Nucleus accumbens (tissue), 56 donors: ENCODE measurements at regions not wholly inside any gene's neighbourhood (a gene's known extent, or its start where the extent isn't known, plus 50 kb on each side); places are given as distances from the start of the nearest gene placed in this dataset.
A peak's percentile ranks its signal among the peaks of the same experiment; 100 is the strongest.
"Not testable (repeated sequence)": the region's sequence is repeated elsewhere in the genome, so short reads cannot be mapped to it uniquely, and the experiment has no call there.

Experiments used
- DNase-seq, 56 donors: peaks; one replicate each; lab custom pipeline; 2025; lab: John Stamatoyannopoulos, UW

DNA sequence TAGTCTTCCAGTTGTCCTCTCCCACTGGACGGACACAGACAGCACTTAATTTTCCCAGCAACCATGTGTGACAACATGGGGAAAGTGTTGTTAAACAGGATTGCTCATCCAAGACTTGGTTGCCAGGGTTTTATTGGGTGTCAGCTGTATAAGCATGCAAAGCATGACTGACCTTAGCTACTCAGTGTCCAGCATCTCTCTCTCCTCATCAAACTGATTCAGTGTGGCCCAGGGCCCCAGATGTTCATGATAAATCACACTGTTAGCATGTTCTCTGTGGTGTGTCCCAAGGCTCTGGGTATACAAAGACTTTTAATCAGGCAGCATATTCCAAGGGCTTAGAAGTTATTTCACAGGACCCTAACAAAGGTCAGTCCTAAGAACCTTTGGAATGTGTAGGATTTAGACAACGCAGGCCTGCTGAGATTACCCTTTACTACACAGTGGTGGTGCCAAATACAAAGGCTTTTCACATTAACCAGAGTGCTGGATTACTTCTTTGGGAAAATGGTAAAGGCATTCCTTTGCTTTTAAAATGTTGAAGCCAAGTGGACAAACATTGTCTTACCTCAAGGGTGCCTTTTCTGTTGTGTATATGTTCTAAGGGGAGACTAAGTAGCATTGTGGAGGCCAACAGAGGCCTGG is 213.3 kb downstream of the GLUD2 start:
- no peak for DNase-seq

DNA sequence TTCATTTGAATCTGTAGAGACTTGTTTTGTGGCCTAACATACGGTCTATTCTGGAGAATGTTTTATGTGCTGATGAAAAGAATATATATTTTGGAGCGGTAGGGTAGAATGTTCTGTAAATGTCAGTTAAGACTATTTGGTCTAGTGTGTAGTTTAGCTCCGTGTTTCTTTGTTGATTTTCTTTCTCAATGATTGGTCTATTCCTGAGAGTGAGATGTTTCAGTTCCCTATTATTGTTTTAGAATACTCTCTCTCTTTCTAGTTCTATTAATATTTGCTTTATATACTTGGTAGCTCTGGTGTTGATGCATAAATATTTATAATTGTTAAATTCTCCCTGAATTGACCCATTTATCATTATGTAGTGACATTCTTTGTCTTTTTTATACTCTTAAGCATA is 236.5 kb downstream of the GLUD2 start:
- no peak for DNase-seq

DNA sequence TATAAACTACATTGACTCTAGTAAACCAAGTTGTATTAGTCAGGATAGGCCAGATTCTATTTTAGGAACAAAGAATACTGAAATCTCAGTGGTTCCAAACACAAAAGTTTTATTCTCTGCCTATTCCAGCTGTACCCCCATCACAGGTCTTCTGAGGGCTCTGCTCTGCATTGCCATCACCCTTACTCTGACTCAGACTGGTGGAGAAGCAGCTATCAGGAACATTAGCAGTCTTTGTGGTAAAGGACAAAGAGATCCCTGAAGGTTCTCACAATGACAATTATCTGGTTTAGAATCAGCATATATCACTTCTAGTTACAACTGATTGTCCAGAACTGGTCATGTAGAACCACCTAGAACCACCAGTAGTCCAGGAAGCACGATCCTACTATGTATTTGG is 251.1 kb downstream of the GLUD2 start:
- DNase-seq = no peak

DNA sequence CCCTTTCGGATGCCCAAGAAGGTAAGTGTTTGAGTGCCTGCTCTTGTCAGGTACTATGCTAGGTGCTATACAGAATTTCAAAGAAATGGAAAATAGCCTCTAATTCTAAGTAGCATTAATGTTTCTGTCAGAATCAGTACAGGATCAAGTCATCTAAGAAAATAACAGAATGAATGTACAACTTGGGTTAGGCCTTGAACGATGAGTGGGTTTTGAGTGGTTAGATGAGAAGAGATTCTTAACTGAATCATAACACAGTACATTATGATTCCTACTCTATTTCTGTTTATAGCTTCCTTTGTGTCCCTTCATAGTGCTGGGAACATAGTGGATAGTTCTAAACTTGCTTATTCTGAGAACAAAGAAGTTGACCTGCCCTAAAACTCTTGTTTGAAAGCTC is 253.9 kb downstream of the GLUD2 start:
- DNase-seq = no peak

DNA sequence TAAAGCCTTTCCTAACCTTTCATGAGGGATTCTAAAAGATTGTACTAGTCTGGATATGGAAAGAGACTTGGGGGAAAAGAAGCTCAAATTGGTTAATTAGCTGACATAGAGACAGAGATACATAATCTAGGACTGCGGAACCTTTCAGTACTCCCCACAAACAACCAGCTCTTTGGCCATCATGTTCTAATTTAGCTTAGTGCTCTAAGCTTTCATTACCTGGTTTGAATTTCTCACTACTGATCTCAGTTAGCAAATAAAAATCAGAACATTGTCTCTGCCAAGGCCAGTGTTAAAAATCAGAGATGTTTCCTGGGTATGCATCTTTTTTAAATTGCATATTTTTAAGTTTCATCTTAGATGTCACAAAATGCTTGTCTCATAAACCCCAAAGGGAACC is 254.4 kb downstream of the GLUD2 start:
- DNase-seq = no peak

DNA sequence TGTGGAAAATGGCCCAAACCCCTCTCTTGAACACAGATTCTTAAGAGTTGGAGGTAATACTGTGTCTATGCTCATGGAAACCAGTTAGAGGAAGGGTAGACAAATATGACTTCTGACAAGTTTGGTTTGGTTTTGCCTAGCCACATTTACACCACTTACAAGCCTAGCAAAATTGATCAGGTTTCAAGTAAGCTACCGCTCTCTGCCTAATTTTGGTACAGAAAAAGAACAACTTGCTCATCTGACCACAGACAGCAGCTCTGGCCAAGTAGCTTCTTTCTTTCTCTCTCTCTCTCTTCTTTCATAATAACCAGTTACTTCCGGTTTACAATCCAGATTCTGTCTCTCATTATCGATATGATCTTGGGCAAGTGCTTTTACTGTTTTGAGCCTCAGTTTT is 260.0 kb downstream of the GLUD2 start:
- DNase-seq = no peak

DNA sequence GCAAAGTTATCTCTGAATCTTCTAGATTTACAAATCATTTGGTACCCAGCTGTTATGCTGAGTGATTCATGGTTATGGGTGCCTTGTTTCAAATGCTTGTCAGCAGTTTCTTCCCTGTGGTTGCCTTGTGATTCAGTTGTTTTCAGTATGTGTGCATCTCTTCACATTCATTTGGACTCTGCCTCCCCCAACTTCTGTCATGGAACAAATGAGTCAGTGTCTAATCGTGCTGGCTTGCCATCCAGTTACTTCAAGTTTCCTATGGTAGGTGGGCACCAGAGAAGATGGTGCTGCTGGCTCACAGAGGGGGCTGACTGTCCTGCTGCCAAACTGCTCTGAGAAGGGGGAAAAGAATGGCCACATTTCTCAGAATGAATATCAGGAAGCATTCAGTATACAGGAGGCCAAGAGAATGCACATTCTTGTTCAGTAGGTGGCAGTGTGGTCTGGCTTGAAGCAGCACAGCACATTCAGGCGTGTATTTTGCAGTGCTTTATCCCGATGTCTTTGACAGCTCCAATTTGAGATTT is 260.9 kb downstream of the GLUD2 start:
- peak in 38 of 56 donors; percentile 0 to 56 (median 10) for DNase-seq

DNA sequence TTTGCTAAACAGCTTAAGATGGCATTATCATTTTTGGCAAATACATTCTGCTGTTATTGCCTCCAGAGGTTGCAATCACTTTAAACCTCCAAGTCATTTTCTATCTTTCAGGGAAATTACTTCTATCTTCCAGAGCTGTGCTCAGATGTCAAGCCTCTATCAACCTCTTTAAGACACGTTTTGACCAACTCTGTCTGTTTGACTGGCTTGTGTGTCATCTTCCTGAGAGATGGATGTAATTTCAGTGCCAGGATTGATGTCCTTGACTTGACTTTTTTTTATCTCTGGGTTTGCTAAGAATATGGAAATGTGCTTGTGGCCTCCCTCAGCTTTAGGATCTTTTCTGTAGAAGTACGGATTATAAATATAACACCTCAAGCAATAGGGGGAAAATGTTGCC is 263.4 kb downstream of the GLUD2 start:
- DNase-seq = no peak

DNA sequence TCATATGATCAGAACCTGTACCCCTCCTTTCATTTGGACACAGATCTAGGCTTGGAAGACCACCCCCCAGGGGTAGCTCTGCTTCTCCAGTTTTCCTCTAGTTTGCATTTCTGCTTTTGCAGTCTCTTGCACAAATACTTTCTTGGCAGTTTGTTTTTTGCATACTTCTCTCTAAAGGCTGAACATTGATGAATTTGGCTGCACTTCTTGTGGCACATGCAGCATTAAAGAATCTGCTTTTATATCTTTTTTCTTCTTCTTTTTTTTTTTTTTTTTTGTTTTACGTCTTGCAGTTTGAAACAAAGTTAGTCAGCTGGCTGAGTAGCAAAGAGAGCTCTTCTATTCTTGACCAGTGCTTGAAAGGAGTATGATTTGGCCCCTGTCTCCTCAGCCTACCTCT is 273.0 kb downstream of the GLUD2 start:
- no peak for DNase-seq

DNA sequence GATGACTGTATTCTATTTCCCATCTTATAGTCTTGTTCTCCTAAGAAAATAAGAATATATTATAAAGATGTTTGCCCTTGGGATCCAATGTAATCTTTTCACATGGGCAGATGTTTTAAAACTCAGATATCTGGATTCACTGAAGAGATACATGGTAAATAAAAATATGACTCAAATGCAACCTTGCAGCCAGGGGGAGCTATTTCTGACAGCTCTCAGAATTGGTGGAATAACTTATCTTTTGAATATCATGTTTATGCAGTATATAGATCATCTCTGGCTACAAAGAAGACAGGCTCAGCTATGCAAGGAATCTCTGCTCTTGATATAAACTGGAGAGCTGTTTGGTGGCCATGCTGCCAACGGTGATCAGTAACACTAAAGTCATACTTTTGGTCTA is 274.7 kb downstream of the GLUD2 start:
- no peak for DNase-seq

DNA sequence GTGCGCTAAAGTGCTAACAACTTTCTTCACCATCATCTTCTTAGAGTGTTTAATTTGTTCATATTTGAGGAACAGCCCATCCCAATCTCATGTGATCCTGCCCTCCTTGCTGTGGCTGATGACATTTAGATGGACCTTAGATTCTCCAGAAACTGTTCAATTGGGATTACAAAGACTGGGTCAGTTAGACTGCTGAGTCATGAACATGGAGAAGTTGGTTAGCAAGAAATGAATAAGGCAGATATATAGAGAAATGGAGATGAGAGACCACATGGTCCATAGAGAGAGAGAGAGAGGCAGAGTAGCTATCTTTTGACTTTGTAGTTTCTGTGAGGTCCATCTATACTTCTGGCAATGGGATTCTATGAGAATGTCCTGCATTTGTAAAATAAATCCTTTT is 275.9 kb downstream of the GLUD2 start:
- no peak for DNase-seq

DNA sequence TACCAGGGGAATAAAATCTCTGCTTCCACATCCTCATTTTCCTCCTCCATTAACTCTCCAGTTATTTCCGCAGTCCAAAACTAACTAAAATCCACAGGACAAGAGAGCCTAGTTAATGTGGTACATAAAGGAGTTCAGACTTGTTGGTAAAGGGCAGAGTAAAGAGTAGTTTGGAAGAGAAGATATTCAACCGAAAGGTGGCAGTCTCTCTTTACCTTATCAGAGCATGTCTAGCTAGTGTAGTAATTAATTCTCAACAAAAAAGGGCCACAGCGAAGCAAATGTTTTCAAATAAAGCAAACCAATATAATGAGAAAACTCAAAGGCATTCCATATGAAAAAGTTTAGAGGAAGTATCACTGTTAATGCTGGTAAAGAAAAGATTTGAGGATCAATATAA is 286.5 kb downstream of the GLUD2 start:
- DNase-seq = no peak

DNA sequence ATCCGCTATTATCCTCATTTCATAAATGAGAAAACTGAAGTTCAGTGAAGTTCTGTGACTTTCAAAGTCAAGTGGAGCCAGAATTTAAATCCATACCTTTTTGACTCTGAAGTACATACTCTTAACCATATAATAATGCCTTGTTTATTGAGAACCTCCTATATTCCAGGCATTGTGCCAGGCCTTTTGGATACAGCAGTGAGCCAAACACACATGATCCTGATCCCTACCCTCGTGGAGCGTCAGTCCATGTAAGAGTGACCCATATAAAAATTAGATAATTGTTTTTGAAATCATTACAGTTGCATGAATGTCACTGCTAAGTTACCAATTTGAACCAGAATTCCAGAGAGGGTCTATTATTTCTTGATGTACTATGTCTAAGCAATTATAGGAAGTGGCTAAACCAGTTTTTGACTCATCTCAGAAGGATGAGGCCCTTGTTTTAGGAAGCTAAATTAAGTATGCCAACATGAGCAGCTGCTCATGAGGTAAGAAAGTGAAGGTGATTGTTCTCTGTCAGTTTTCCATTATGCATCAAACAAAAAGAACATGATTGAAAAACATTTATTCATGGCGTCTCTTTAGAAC is 289.5 kb downstream of the GLUD2 start:
- no peak for DNase-seq

DNA sequence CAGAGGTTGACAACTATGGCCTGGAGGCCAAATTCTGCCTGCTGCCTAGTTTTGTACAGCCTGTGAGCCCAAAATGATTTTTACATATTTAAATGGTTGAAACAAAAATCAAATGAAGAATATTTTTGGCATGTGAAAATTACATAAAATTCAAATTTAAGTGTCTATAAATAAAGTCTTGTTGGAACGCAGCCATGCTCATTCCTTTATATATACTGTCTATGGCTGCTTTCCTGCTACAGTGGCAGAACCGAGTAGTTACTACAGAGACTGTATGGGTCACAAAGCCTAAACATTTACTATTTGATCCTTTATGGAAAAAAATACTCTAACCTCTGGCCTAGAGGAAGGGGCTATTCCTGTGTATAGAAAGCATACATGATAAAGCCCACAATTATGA is 290.4 kb downstream of the GLUD2 start:
- DNase-seq = no peak

DNA sequence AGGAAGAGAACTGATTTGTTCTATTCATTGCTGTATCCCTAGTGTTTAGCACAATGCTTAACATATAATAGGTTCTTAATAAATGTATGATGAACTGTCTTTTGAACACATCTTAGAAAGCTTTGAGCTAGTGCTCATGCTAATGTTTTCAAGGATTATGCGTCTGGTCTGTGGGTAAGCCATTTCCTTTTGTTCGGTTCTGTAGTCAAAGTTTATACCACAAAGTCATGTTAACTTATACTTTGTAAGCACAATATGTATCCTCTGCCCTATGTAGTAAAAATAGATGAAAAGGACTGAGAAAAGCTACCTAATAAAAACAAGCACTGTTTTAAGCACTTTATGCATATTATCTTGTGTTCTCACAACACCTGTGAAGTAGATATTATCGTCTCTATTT is 301.9 kb downstream of the GLUD2 start:
- DNase-seq = no peak

DNA sequence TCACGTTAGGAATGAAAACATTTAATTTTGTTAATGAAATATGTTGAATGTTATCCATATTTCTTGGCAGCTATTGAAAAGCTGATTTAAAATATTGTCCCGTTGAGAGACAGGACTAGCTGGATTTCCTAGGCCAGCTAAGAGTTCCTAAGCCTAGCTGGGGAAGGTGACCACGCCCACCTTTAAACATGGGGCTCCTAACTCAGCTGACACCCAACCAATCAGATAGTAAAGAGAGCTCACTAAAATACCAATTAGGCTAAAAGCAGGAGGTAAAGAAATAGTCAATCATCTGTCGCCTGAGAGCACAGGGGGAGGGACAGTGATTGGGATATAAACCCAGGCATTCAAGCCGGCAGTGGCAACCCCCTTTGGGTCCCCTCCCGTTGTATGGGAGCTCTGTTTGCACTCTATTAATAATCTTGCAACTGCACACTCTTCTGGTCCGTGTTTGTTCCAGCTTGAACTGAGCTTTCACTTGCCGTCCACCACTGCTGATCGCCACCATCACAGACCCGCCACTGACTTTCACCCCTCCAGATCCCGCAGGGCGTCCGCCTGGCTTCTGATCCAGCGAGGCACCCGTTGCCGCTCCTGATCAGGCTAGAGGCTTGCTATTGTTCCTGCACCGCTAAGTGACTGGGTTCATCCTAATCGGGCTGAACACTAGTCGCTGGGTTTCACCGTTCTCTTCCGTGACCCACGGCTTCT is 308.9 kb downstream of the GLUD2 start:
- DNase-seq = no peak

DNA sequence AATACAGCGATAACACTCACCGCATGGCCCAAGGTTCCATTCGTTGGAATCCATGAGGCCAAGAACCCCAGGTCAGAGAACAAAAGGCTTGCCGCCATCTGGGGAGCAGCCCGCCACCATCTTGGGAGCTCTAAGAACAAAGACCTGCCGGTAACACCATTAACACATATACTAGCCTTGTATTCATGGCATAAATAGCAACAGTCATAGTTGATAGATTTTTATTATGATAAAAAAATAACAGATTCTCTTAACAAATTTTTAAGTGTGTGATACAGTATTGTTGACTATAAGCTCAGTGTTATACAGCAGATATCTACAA is 309.4 kb downstream of the GLUD2 start:
- DNase-seq = no peak

DNA sequence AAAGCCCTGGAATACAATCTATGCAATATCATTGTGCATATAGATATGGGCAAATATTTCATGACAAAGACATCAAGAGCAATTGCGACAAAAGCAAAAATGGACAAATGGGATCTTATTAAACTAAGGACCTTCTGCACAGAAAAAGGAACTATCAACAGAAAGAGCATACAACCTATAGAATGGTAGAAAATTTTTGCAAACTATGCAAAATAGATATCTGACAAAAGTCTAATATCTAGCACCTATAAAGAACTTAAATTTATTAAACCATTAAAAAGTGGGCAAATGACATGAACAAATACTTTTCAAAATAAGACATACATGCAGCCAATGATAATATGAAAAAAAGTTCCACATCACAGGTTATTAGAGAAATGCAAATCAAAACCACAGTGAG is 312.9 kb downstream of the GLUD2 start:
- DNase-seq = no peak

DNA sequence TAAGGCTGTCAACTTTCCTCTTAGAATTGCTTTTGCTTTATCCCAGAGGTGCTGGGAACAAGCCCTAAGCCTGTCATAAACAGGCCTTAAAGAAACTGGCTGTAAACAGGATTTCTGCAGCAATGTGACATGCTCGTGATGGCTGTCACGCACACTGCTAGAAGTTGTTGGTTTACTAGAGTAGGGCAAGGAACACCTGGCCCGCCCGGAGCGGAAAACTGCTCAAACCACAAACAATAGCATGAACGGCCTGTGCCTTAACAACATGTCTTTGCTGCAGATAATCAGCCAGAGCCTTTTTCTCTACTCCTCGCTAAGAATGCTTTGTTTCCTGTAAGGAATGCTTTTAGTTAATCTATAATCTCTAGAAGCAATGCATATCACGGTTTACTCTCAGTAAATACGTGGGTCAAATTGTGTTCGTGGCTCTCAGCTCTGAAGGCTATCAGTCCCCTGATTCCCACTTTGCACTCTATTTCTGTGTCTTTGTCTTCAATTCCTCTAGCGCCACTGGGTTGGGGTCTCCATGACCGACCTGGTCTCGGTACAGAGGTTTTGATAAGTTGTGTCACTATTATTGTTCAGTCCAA is 318.3 kb downstream of the GLUD2 start:
- no peak for DNase-seq

DNA sequence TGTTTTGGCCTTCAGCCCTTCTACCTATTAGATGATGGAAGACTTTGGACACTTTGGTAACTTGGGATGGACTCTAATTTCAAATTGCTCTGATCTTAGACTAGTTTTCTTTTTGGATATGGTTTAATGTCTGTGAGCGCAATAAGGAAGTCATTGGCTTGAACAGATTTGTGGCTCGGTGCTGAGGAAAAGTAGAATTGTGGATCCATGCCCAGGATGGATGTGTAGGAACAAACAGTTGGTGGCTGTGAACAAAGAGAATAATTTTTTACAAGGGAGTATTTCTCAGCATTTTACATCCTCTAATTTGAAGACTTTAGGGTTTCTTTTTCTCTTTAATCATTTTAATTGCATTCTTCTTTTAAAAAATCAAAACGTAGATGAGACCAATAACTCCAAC is 327.1 kb downstream of the GLUD2 start:
- DNase-seq = no peak

DNA sequence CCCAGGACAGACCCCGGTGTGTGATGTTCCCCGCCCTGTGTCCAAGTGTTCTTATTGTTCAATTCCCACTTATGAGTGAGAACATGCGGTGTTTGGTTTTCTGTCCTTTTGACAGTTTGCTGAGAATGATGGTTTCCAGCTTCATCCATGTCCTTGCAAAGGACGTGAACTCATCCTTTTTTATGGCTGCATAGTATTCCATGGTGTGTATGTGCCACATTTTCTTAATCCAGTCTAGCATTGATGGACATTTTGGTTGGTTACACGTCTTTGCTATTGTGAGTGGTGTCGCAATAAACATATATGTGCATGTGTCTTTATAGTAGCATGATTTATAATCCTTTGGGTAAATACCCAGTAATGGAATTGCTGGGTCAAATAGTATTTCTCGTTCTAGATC is 334.5 kb downstream of the GLUD2 start:
- not testable (repeated sequence) for DNase-seq
